Common myeloid progenitor, CD34-positive (primary cell): ENCODE measurements at regions not wholly inside any gene's neighbourhood (a gene's known extent, or its start where the extent isn't known, plus 50 kb on each side); places are given as distances from the start of the nearest gene placed in this dataset.

Experiments used
- CTCF ChIA-PET: fragments of 350-600 bp; sonication (Branson Sonifier 250); formaldehyde crosslinking; loops from one replicate; lab custom pipeline; 2021; ENCODE audit warnings: antibody characterized with exemption; lab: Charles Lee
- POLR2A ChIA-PET: fragments of 350-600 bp; sonication (Branson Sonifier 250); formaldehyde crosslinking; loops from one replicate; lab custom pipeline; 2021; ENCODE audit warnings: antibody characterized with exemption; lab: Charles Lee
- DNase-seq, 3 donors: peaks; one replicate each; pipeline versions ENCODE4 v3.0.0 to v3.0.0-alpha.2; 2013
- H3K27ac ChIP-seq, 2 experiments: 1 replicate in 1 of 2; 2 replicates in 1 of 2; pipeline ENCODE4 v1.7.0; 2013; ENCODE audit warnings: inconsistent platforms in 2 of 2, low read length in 2 of 2, mild to moderate bottlenecking in 2 of 2, low read depth in 1 of 2, moderate library complexity in 1 of 2; ENCODE audit not compliant: severe bottlenecking in 2 of 2, insufficient read depth in 1 of 2, poor library complexity in 1 of 2
- H3K27me3 ChIP-seq, 5 experiments: replicated peaks in 2 of 5; 1 replicate in 3 of 5; 2 replicates in 2 of 5; pipeline versions ENCODE4 v1.6.1 to v1.7.0; 2013; ENCODE audit warnings: low read length in 4 of 5, mild to moderate bottlenecking in 2 of 5, moderate library complexity in 2 of 5, inconsistent platforms in 1 of 5; ENCODE audit not compliant: insufficient read depth in 5 of 5, control insufficient read depth in 4 of 5
- H3K36me3 ChIP-seq, 4 experiments: 1 replicate in 2 of 4; 2 replicates in 2 of 4; pipeline versions ENCODE4 v1.6.1 to v1.7.0; 2013; ENCODE audit warnings: low read length in 3 of 4, control low read depth in 1 of 4, mild to moderate bottlenecking in 1 of 4; ENCODE audit not compliant: control insufficient read depth in 4 of 4, insufficient read depth in 4 of 4
- H3K4me1 ChIP-seq, 4 experiments: 1 replicate in 3 of 4; 2 replicates in 1 of 4; pipeline versions ENCODE4 v1.6.1 to v1.7.1; 2013; ENCODE audit warnings: low read length in 3 of 4, mild to moderate bottlenecking in 3 of 4, control low read depth in 1 of 4, inconsistent platforms in 1 of 4, moderate library complexity in 1 of 4; ENCODE audit not compliant: control insufficient read depth in 4 of 4, insufficient read depth in 4 of 4; ENCODE audit errors: control extremely low read depth in 1 of 4
- H3K4me3 ChIP-seq, 7 experiments: 1 replicate in 4 of 7; 2 replicates in 3 of 7; pipeline versions ENCODE4 v1.5.1 to v1.7.0; 2013; ENCODE audit warnings: mild to moderate bottlenecking in 7 of 7, low read length in 6 of 7, moderate library complexity in 6 of 7, inconsistent platforms in 2 of 7, low read depth in 2 of 7, control low read depth in 1 of 7; ENCODE audit not compliant: insufficient read depth in 4 of 7, control insufficient read depth in 1 of 7; ENCODE audit errors: extremely low read depth in 1 of 7
- H3K9me3 ChIP-seq, 5 experiments: 1 replicate in 4 of 5; 2 replicates in 1 of 5; pipeline versions ENCODE4 v1.6.1 to v1.7.1; 2013; ENCODE audit warnings: low read length in 4 of 5, mild to moderate bottlenecking in 2 of 5, inconsistent platforms in 1 of 5, low read depth in 1 of 5, moderate library complexity in 1 of 5; ENCODE audit not compliant: control insufficient read depth in 4 of 5, insufficient read depth in 2 of 5; ENCODE audit errors: control extremely low read depth in 1 of 5
- WGBS: methylation state at CpG from one replicate; pipeline ENCODE4 v1.1.5; 2013; ENCODE audit not compliant: insufficient coverage; 5-methylcytosine and 5-hydroxymethylcytosine counted together

- H3K4me1 ChIP-seq = no peaks in the 10 kb centered on the region
- ChIA-PET POLR2A (no interaction called here), CTCF (no interaction called here)
- peak in 1 of 3 donors; percentile 16 for DNase-seq
- WGBS = 47% methylated on average over 50 of the region's 71 CpGs
- H3K27me3 ChIP-seq = peaks cover 0 to 6% (median 0%) of the 10 kb centered on the region in 5 experiments
- H3K27ac ChIP-seq = no peak overlapping the region
- H3K4me3 ChIP-seq = no peak overlapping the region
- H3K36me3 ChIP-seq = no peaks in the 10 kb centered on the region
- no peaks in the 10 kb centered on the region for H3K9me3 ChIP-seq
These were observed 1889.4 kb upstream of the CDH9 start for GRCh38 chr5:28927559-28928326.

- Histone ChIP-seq H3K9me3 (no peaks in the 10 kb centered on the region), H3K36me3 (no peaks in the 10 kb centered on the region), H3K4me3 (no peak overlapping the region), H3K4me1 (no peaks in the 10 kb centered on the region), H3K27me3 (peaks cover 0 to 6% (median 0%) of the 10 kb centered on the region in 5 experiments), H3K27ac (no peak overlapping the region)
- no peak for DNase-seq
- POLR2A ChIA-PET = no interaction called here
- CTCF ChIA-PET = no interaction called here
- WGBS = 98% methylated on average over 15 of the region's 17 CpGs
These were observed 1888.0 kb upstream of the CDH9 start for GRCh38 chr5:28926422-28926821.

- WGBS = no CpG with 5 or more reads among the region's 2 CpGs
- DNase-seq = no peak
- no peak overlapping the region for H3K4me3 ChIP-seq
- no peak overlapping the region for H3K27ac ChIP-seq
- H3K4me1 ChIP-seq = no peaks in the 10 kb centered on the region
- no peaks in the 10 kb centered on the region for H3K36me3 ChIP-seq
- ChIA-PET CTCF (no interaction called here), POLR2A (no interaction called here)
- H3K27me3 ChIP-seq = no peaks in the 10 kb centered on the region
- H3K9me3 ChIP-seq = no peaks in the 10 kb centered on the region
These were observed 1879.2 kb upstream of the CDH9 start for GRCh38 chr5:28917631-28918030.

- no peak overlapping the region for H3K4me3 ChIP-seq
- POLR2A ChIA-PET = no interaction called here
These were observed 1875.9 kb upstream of the CDH9 start for GRCh38 chr5:28914297-28914696.

GRCh38 chr5:28903643-28904042, 1865.3 kb upstream of the CDH9 start:
- H3K36me3 ChIP-seq = no peaks in the 10 kb centered on the region
- CTCF ChIA-PET = no interaction called here
- H3K4me1 ChIP-seq = no peaks in the 10 kb centered on the region
- no peak for DNase-seq
- H3K27me3 ChIP-seq = no peaks in the 10 kb centered on the region
- POLR2A ChIA-PET = no interaction called here
- H3K27ac ChIP-seq = no peak overlapping the region
- no peaks in the 10 kb centered on the region for H3K9me3 ChIP-seq
- H3K4me3 ChIP-seq = no peak overlapping the region

More at GRCh38 chr5:28914297-28914696, 1875.9 kb upstream of the CDH9 start:
- Histone ChIP-seq H3K27ac (no peak overlapping the region), H3K36me3 (no peaks in the 10 kb centered on the region), H3K4me1 (no peaks in the 10 kb centered on the region), H3K9me3 (no peaks in the 10 kb centered on the region), H3K27me3 (no peaks in the 10 kb centered on the region)
- CTCF ChIA-PET = no interaction called here
- no CpG with 5 or more reads among the region's 2 CpGs for WGBS
- no peak for DNase-seq

GRCh38 chr5:28896949-28897348, 1858.6 kb upstream of the CDH9 start:
- H3K4me1 ChIP-seq = no peaks in the 10 kb centered on the region
- peak; percentile 18 to 44 (median 37) for DNase-seq
- H3K4me3 ChIP-seq = no peak overlapping the region
- H3K27me3 ChIP-seq = no peaks in the 10 kb centered on the region
- no peak overlapping the region for H3K27ac ChIP-seq
- H3K9me3 ChIP-seq = no peaks in the 10 kb centered on the region
- ChIA-PET POLR2A (no interaction called here), CTCF (interaction anchor here (0.8 to 2.3 kb wide), 2 partner anchors 552 to 1413 kb away, joined by 3 to 5 read pairs; no protein-coding TSS in a partner anchor)
- H3K36me3 ChIP-seq = no peaks in the 10 kb centered on the region

GRCh38 chr5:28880936-28881335, 1842.5 kb upstream of the CDH9 start:
- Histone ChIP-seq H3K4me3 (no peak overlapping the region), H3K9me3 (peaks cover 0 to 7% (median 0%) of the 10 kb centered on the region in 5 experiments), H3K4me1 (no peaks in the 10 kb centered on the region), H3K27me3 (no peaks in the 10 kb centered on the region), H3K27ac (no peak overlapping the region), H3K36me3 (no peaks in the 10 kb centered on the region)
- CTCF ChIA-PET = no interaction called here
- DNase-seq = no peak
- POLR2A ChIA-PET = no interaction called here
- WGBS = 100% methylated on average over 1 of the region's 1 CpG
